ENCODE measurements at regions not wholly inside any gene's neighbourhood (a gene's known extent, or its start where the extent isn't known, plus 50 kb on each side); places are given as distances from the start of the nearest gene placed in this dataset.

DNA sequence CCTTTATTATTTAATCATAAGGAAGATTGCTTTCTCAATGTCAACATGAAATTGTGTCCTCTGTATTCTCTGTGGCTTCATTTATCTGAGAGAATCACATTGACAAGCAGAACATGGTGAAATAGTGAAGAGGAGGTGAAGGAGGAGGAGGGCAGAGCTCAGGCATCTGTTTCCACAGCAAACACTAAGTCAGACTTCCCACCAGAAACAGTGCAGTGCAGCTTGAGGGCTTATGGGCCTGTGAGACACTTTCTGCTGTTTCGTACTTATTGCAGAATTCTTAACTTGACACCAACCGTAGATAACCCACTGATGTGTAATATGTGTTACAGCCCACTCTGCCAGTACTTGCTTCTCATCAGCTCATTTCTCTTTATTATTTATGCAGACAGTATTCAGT, 386.3 kb downstream of the DIRAS2 start:
- TF ChIP-seq, protein P1, sequence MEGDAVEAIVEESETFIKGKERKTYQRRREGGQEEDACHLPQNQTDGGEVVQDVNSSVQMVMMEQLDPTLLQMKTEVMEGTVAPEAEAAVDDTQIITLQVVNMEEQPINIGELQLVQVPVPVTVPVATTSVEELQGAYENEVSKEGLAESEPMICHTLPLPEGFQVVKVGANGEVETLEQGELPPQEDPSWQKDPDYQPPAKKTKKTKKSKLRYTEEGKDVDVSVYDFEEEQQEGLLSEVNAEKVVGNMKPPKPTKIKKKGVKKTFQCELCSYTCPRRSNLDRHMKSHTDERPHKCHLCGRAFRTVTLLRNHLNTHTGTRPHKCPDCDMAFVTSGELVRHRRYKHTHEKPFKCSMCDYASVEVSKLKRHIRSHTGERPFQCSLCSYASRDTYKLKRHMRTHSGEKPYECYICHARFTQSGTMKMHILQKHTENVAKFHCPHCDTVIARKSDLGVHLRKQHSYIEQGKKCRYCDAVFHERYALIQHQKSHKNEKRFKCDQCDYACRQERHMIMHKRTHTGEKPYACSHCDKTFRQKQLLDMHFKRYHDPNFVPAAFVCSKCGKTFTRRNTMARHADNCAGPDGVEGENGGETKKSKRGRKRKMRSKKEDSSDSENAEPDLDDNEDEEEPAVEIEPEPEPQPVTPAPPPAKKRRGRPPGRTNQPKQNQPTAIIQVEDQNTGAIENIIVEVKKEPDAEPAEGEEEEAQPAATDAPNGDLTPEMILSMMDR (IDR thresholded peaks at IDR 0.05), result no peak
- no peak for TF ChIP-seq POLR2A (IDR thresholded peaks at IDR 0.05)

Data from breast epithelium (tissue), 3 donors.